ENCODE measurements at regions not wholly inside any gene's neighbourhood (a gene's known extent, or its start where the extent isn't known, plus 50 kb on each side); places are given as distances from the start of the nearest gene placed in this dataset.

DNA sequence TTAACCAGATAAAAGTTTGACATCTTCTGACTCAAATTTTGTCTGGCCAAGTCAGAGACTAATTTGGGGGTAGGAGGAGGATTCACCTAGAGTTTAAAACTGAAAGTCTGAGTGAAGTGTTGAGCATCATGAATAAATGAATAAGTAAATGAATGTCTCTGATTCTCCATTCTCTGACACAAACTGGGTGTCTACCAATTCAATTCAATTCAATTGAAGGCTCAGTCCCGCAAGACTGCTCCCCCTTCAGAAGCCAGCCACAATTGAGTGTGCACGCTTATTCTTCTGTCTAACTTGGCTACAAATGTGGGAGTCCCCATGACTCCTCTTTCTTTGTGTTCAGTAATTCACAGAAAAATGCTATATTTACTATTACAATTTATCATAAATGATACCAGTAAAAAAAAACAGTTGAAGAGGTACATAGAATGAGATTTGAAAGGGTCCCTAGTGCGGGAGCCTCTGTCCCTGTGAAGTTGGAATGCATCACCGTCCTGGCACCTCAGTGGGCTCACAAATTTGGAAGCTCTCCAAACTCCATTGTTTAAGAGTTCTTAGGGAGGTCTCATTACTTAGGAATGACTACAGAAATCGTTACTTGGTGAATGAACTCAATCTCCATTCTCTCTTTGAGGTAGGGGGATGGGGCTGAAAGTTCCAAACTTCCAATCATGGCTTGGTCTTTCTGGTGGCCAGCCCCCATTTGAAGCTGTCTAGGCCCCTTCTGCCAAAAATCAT is 243.7 kb upstream of the PHYHIPL start:
- no peak for DNase-seq (ENCODE audit: low read depth, low spot score)

DNA sequence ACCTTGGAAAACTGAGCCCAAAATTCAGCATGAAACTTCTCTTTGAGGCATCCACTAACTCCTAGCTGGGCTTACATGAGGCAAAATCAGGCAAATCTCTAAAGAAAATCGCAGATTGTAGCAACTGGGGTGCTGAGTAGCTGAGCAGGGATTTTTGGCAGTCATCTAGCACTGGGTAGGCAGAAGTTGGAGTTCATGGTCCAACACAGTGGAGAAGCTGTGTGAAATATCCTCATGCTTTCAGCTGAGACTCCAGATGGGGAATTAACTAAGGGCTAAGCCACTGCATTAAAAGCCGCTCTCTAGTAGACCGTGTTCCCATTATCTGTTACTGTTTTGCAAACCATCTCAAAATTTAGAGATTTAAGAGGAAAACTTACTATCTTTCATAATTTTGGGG is 240.1 kb upstream of the PHYHIPL start:
- DNase-seq (ENCODE audit: low read depth, low spot score) = no peak

- DNase-seq (ENCODE audit: low read depth, low spot score) = no peak
Observed at GRCh38 chr10:58937423-58937822, 239.0 kb upstream of the PHYHIPL start.

- no peak for DNase-seq (ENCODE audit: low read depth, low spot score)
Observed at GRCh38 chr10:58942724-58943123, 233.7 kb upstream of the PHYHIPL start.

- DNase-seq (ENCODE audit: low read depth, low spot score) = no peak
Observed at GRCh38 chr10:58943256-58943890, 233.1 kb upstream of the PHYHIPL start.

- DNase-seq (ENCODE audit: low read depth, low spot score) = no peak
Observed at GRCh38 chr10:58943960-58944359, 232.5 kb upstream of the PHYHIPL start.

DNA sequence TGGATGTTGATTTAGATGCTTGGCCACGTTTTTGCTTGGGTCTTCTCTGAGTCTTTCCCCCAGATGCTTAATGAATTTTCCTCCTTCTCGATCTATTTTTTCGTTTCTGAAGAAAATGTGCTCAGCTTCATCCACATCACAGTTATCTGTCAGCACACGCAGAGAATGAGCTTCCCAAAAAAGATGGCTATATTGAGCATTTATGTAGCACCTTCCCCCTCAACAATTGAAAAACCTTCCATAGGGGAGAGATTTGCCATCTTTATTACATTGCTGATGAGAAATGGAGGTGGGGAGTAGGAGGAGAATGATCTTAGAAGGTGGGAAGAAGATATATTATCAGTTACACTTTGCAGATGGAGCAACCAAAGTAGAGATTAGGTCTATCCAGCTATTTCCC is 228.1 kb upstream of the PHYHIPL start:
- no peak for DNase-seq (ENCODE audit: low read depth, low spot score)

DNA sequence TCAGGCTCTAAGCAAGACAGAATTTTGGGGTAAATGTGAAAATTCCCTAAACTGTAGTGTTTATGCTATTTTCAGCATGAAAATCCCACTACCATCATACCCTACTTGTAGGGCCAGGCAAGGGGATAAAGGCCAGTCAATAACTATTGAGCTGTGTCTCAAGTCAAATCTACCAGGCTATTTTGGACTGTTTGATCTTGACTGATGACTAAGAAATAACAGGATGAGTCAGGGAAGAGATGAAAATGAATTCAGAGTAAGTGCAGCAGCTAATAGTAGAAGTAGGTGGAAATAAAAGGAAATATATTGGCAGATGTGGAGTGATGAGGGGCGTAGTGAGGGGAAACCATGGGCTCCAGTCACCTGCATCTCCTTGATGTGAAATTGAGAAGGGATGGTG is 225.8 kb upstream of the PHYHIPL start:
- no peak for DNase-seq (ENCODE audit: low read depth, low spot score)

DNA sequence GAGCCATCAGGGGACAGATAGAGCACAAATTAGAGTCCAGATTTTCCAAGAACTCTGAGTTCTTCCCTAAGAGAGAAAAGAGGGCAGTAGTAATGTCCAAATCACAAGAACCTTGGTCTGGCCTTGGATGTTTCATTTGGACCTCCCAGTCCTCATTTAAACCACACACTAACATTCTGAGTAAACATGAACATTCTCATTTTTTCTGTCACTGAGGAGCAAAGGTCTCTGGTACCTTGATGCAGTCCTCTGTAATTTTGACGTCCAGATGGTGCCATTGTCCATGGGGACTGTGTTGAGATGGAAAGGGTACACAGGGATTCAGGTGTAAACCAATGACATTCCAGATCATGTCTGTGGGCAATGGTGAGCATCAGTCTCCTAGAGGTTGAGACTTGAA is 225.4 kb upstream of the PHYHIPL start:
- DNase-seq (ENCODE audit: low read depth, low spot score) = no peak

DNA sequence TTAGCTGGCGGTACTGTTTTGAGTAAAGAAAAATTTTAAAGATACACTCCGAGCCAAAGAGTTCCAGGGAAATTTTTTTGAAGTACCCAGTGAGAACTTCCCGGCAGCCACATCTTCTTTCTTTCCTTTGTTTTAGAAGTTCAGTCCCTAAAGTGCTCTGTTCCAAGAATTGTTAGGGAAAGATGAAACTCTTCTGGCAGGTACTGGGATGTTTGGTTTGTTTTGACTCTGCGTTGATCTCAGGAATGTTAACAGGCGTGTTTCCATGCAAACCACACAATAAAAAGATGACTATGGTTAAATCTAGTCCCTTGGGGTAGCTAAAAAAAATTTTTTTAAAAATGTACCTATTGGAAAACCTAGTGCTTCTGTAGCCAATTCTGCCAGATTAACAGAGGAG is 224.7 kb upstream of the PHYHIPL start:
- no peak for DNase-seq (ENCODE audit: low read depth, low spot score)

DNA sequence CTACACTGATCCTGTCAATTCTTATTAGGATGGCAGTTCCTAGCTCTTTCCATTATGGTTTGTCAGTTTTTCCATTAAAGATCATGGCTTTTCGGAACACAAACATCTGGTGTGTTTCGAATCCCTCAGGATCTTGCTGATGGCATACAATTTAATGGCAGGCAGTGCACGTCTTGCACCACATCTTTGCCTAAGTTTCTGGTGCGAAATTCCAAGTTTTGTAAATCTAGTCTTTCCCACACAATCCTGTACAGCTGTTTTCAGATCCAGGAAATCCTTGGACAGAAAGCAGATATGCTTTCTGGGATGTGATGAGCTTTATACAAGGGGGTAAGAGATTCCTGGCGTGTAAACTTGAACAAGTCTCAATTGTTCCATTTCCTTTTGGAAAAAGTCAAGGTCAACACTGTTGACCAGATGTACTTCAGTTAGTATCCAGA is 224.3 kb upstream of the PHYHIPL start:
- no peak for DNase-seq (ENCODE audit: low read depth, low spot score)

DNA sequence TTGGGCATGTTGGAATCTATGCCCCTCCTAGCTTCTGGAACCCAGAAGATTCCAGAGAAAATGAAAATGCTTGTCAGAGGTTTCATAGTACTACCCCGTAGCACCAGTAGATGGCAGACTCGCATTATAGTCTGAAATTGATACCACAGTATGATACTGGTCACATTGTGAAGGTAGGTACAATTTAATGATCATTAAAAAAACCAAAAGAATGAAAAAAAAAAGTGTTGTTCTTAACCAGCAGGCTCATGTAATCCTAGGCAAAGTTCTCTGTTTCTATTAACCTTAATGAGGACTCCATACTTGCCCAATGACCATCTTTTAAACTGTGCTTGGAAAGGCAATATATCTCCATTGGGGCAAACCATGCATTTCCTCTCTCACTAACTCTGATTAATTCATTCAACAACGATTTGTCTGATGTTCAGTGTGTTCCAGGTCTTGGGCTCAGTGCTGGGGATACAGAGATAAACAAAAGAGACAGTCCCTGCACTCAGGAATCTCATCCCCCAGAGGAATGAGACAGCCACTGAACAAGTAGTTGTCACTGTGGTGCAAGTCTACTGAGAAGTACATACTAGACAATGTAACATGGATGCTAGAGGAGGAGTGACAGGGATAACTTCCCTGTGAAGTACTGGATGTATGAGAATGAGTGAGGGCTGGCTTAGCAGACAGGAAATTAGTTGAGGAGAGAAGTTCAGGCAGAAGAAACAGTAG is 223.5 kb upstream of the PHYHIPL start:
- no peak for DNase-seq (ENCODE audit: low read depth, low spot score)

DNA sequence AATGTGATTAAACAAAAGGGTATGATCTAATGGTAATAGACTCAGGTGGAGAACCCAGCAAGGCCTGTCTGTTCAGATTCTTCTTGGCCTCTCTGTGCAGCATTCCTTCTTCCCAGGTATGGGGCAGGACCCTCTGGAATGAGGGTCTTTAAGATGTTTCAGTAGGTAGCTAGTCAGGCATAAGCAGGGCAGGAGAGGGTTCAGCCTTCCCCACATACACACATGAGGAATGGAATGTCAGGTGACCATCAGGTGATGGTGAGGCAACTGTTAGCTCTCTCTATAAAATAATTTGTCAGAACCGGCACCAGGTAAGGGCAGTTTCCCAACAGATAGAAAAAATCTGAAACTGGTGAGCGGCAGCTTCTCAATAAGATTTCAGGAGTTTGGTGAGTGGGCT is 222.3 kb upstream of the PHYHIPL start:
- no peak for DNase-seq (ENCODE audit: low read depth, low spot score)

GRCh38 chr10:58955615-58956014 is 220.8 kb upstream of the PHYHIPL start:
- DNase-seq (ENCODE audit: low read depth, low spot score) = no peak

DNA sequence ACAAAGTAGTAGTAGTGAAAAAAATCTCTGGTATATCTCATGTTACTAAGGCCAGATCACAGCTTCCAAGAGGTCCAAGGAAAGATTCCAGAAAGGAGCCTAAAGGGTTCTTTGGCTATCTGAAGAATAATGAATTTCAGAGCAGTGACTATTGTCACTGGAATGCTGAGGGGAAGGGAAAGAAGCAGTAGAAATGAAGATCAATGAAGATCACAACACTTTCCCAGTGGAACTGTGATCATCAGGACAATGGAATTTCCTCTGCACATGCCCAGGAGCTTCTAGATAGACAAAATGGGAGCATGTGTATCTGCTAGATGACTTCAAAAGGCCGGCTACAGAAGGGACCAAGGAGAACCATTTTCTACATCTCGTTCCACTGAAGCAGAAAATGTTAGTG is 219.5 kb upstream of the PHYHIPL start:
- no peak for DNase-seq (ENCODE audit: low read depth, low spot score)

- DNase-seq (ENCODE audit: low read depth, low spot score) = no peak
Observed at GRCh38 chr10:58957517-58957916, 218.9 kb upstream of the PHYHIPL start.

- no peak for DNase-seq (ENCODE audit: low read depth, low spot score)
Observed at GRCh38 chr10:58963101-58963534, 213.3 kb upstream of the PHYHIPL start.

DNA sequence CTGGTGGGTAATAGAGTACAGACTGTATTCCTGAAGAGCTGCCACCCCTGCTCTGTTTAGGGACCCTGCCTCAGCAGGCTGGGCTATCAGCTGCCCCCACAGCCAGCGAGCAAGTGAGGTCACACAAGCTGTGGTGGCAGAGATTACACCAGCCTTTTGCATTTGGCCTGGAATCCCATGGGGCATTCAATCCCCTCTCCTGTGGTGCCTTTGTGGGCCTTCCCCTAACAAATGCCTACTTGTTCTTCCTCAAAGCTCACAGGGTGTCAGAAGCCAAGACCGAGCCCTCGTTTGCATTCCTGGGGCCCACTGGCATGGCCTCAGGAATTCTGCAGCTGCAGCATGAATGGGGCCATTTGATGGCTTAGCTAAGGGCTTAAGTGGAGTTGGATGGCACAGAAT is 212.7 kb upstream of the PHYHIPL start:
- DNase-seq (ENCODE audit: low read depth, low spot score) = no peak

GRCh38 chr10:58965855-58966254 is 210.6 kb upstream of the PHYHIPL start:
- no peak for DNase-seq (ENCODE audit: low read depth, low spot score)

DNA sequence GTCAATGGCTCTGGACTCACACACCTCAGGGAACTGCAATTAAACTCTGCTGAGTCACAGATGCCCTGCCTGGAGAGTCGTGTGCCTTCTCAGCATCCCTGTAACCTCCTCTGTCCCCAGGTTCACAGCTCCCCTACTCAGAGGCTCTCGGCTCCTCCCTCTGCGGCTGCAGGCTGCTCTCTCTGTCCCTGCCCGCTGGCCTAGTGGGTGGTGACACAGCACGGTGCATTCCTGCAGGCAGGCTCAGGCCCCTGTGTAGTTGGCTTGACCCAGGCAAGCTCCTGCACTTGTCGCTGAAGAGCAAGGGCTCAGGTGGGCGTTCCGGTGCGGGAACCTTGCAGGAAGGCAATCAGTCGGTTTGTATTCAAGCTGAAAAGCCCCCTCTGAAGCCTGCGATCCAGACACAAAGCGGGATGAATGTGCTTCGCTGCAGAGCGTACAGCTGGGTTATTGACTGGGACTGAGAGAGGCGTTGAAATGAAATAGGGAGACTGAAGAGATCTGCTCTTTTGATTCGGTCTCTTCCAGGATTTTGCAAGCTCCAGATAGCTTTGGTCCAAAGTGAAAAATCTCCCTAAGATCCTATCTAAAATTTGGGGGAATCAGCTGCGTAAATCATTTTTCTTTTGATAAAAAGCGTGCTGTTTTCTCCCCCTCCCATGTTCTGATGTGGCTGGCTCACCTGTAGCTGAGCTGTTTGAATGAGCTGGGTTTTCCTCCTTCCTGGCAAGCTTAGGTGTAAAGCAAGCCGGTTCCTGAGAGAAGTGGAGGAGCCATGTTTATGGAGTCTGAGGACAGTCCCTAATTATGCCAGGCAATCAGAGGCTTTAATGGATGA is 208.7 kb upstream of the PHYHIPL start:
- no peak for DNase-seq (ENCODE audit: low read depth, low spot score)

DNA sequence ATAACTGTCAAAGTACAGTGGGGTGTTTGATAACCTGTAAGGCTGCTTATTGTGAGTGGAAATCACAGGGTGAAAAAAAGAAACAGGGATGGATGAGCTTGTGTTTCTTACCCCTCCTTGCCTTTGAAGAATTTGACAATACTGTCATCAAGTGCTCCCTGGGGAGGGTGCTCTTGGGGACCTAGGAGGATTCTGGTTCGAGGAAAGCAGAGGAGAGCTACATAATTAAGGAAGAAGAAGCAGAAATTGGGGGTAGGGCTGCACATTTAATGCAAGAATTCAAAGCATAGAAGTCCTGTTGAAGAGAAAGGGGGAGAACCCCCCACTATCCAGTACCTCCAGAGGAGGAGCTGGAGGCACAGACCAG is 208.1 kb upstream of the PHYHIPL start:
- DNase-seq (ENCODE audit: low read depth, low spot score) = no peak

GRCh38 chr10:58969576-58969975 is 206.9 kb upstream of the PHYHIPL start:
- no peak for DNase-seq (ENCODE audit: low read depth, low spot score)

All from brain pericyte (primary cell).